ENCODE measurements at regions not wholly inside any gene's neighbourhood (a gene's known extent, or its start where the extent isn't known, plus 50 kb on each side); places are given as distances from the start of the nearest gene placed in this dataset.

GRCh38 chr1:164296172-164296571 is 262.8 kb upstream of the PBX1 start (continued):
- TF ChIP-seq E2F4 (CRISPR knock-in tag; IDR thresholded peaks at IDR 0.05; ENCODE audit: borderline replicate concordance, low read depth) (no peak), E2F1 (CRISPR knock-in tag; IDR thresholded peaks at IDR 0.05) (no peak), ZBTB43 (CRISPR knock-in tag; IDR thresholded peaks at IDR 0.05) (no peak), NR1H2 (CRISPR knock-in tag; IDR thresholded peaks at IDR 0.05) (no peak)

GRCh38 chr1:164308101-164308500 is 250.9 kb upstream of the PBX1 start:
- Mint-ChIP-seq H3K4me1 (peaks cover 26% of the 10 kb centered on the region), H3K36me3 (no peaks in the 10 kb centered on the region), H3K4me3 (no peak overlapping the region), H3K9me3 (no peaks in the 10 kb centered on the region), H3K27me3 (ENCODE audit: low read depth) (no peaks in the 10 kb centered on the region), H3K27ac (no peak overlapping the region)
- DNase-seq (ENCODE audit: low spot score): no peak
- ChIA-PET CTCF (no interaction called here), POLR2A (no interaction called here)
- TF ChIP-seq OVOL2 (CRISPR knock-in tag; IDR thresholded peaks at IDR 0.05; ENCODE audit: borderline replicate concordance): no peak
- TF ChIP-seq STAT6 (CRISPR knock-in tag; conservative IDR thresholded peaks at IDR 0.05; ENCODE audit: low read depth): no peak
- TF ChIP-seq NFATC4 (CRISPR knock-in tag; IDR thresholded peaks at IDR 0.05): no peak
- TF ChIP-seq NR1H2 (CRISPR knock-in tag; IDR thresholded peaks at IDR 0.05): no peak
- TF ChIP-seq ZNF425 (CRISPR knock-in tag; conservative IDR thresholded peaks at IDR 0.05): no peak
- no peak for TF ChIP-seq ATF3 (CRISPR knock-in tag; conservative IDR thresholded peaks at IDR 0.05)
- no peak for ATAC-seq

- no peak for DNase-seq (ENCODE audit: low spot score)
- no peaks in the 10 kb centered on the region for H3K36me3 Mint-ChIP-seq
- H3K4me3 Mint-ChIP-seq: peak overlapping the region; percentile 41; the same call in 1 of the 2 replicates
- peak overlapping the region; percentile 71 for H3K27ac Mint-ChIP-seq
- H3K4me1 Mint-ChIP-seq: peaks cover 26% of the 10 kb centered on the region
- ChIA-PET CTCF (no interaction called here), POLR2A (no interaction called here)
- no peaks in the 10 kb centered on the region for H3K27me3 Mint-ChIP-seq (ENCODE audit: low read depth)
- ATAC-seq: no peak
- no peaks in the 10 kb centered on the region for H3K9me3 Mint-ChIP-seq
- no peak for TF ChIP-seq JUN (CRISPR knock-in tag; IDR thresholded peaks at IDR 0.05)
- TF ChIP-seq FOXP1 (CRISPR knock-in tag; IDR thresholded peaks at IDR 0.05; ENCODE audit: borderline replicate concordance): no peak
- TF ChIP-seq SMAD4 (CRISPR knock-in tag; IDR thresholded peaks at IDR 0.05): no peak
- TF ChIP-seq TCF7 (CRISPR knock-in tag; IDR thresholded peaks at IDR 0.05; ENCODE audit: low read depth): no peak
- no peak for TF ChIP-seq ARID4B (CRISPR knock-in tag; IDR thresholded peaks at IDR 0.05; ENCODE audit: borderline replicate concordance)
- TF ChIP-seq CBFB (CRISPR knock-in tag; IDR thresholded peaks at IDR 0.05; ENCODE audit: low read depth): no peak
- no peak for TF ChIP-seq GABPB1 (CRISPR knock-in tag; IDR thresholded peaks at IDR 0.05)
- TF ChIP-seq NFATC4 (CRISPR knock-in tag; IDR thresholded peaks at IDR 0.05): no peak
Observed at GRCh38 chr1:164310166-164310565, 248.8 kb upstream of the PBX1 start.

All from WTC11 (cell line).